ENCODE measurements at regions not wholly inside any gene's neighbourhood (a gene's known extent, or its start where the extent isn't known, plus 50 kb on each side); places are given as distances from the start of the nearest gene placed in this dataset.

DNA sequence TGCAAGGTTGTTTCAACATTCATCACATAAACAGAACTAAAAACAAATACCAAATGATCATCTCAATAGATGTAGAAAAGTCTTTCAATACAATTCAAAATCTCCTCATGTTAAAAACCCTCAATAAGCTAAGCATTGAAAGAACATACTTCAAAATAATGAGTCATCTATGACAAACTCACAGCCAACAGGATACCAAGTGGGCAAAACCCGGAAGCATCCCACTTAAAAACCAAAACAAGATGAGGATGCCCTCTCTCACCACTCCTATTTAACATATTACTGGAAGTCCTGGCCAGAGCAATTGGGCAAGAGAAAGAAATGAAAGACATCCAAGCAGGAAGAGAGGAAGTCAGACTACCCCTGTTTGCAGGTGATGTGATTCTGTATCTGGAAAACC is 992.2 kb upstream of the PIK3C3 start:
- peak; percentile 21 for DNase-seq (ENCODE audit: low read depth)
- TF ChIP-seq CTCF (conservative IDR thresholded peaks at IDR 0.05; ENCODE audit: low read depth, low read length): no peak
- no peak overlapping the region for H3K4me3 ChIP-seq (ENCODE audit: low read depth, low read length)

GRCh38 chr18:40957533-40958070 is 997.4 kb upstream of the PIK3C3 start:
- peak; percentile 37 for TF ChIP-seq CTCF (conservative IDR thresholded peaks at IDR 0.05; ENCODE audit: low read depth, low read length)
- no peak overlapping the region for H3K4me3 ChIP-seq (ENCODE audit: low read depth, low read length)

DNA sequence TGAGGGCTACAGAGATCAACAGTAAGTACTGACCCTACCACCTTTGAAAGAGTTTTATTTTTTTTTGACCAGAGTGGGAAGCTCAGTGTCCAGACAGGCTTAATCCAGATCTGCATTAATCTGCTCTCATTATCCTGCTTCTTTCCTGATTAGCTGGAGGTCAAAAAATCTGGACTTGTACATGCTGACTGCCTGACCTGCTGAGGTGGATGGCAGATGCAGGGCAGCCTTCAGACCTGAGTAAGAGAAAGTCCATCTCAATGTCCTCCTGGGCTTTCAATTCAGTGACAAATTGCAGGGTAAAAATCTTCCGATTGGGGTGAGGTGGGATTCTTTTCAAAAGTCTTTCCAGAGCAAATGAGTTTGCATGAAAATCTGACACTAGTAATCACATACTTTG is 998.8 kb upstream of the PIK3C3 start:
- no peak for DNase-seq (ENCODE audit: low read depth)
- no peak for TF ChIP-seq CTCF (conservative IDR thresholded peaks at IDR 0.05; ENCODE audit: low read depth, low read length)
- no peak overlapping the region for H3K4me3 ChIP-seq (ENCODE audit: low read depth, low read length)

More at GRCh38 chr18:40957533-40958070, 997.4 kb upstream of the PIK3C3 start:
- DNase-seq (ENCODE audit: low read depth): peak; percentile 33

DNA sequence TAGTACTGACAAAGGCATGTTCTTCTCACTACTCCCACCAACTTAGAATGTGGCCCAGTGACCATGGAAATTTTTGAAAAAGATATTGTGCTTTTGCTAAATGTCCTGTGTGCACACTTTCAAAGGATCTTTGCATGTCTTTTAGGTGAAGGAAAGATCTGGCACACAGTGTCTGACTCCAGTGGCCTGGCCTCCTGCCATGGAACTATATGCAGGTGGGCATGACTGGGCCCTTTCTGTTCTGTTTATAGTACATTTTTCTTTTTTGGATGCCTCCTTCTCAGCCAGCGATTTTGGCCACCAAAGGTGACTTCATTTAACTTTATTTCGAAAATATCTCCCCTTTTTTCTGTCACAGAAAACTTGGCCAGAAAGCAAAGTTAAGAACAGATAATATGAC is 999.7 kb upstream of the PIK3C3 start:
- no peak overlapping the region for H3K4me3 ChIP-seq (ENCODE audit: low read depth, low read length)
- TF ChIP-seq CTCF (conservative IDR thresholded peaks at IDR 0.05; ENCODE audit: low read depth, low read length): no peak
- DNase-seq (ENCODE audit: low read depth): no peak

DNA sequence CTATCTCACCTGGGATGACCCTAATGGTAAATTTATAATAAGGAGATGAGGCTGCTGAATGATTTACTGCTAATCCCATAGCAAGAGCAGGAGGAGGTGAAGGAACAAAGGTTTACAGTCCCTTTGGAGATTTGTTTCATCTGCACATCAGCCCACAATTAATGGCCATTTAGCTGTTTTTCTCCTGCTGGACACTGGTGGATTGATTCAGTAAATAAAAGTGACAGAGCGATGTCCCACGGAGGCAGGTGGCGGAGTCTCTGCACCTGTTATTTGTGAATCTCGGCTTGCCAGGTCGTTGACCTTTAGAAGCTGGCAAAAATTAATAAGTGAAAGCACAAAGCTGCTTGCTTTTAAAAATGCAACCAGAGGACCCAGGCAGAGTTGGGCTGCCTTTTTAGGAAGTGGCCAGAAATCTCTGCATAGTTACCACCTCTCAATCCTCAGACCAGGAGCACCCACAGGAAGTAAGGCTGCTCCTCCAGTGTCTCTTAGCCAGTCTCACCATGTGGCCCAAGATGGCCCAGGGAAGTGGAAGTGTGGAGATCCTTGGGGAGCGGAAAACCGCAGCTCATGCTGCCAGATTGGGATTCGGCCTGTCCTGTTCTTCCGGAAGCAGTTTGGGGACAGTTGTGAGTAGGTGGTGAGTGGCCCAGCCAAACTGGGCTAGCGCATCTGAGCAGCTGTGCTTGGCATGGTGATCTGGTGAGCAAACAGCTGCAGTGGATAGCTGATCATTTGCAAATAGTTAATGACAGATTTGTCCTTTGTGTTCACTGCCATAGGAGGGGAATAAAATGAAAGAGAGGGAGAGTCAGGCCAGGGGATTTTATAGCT is 1005.7 kb upstream of the PIK3C3 start:
- no peak for DNase-seq (ENCODE audit: low read depth)
- no peak for TF ChIP-seq CTCF (conservative IDR thresholded peaks at IDR 0.05; ENCODE audit: low read depth, low read length)
- no peak overlapping the region for H3K4me3 ChIP-seq (ENCODE audit: low read depth, low read length)

- DNase-seq (ENCODE audit: low read depth): no peak
- no peak for TF ChIP-seq CTCF (conservative IDR thresholded peaks at IDR 0.05; ENCODE audit: low read depth, low read length)
- no peak overlapping the region for H3K4me3 ChIP-seq (ENCODE audit: low read depth, low read length)
Observed at GRCh38 chr18:40944576-40944975, 1010.5 kb upstream of the PIK3C3 start.
